ENCODE measurements at regions not wholly inside any gene's neighbourhood (a gene's known extent, or its start where the extent isn't known, plus 50 kb on each side); places are given as distances from the start of the nearest gene placed in this dataset.

- no peak for DNase-seq (ENCODE audit: low spot score)
These were observed 52.5 kb upstream of the NEDD4L start for GRCh38 chr18:57991552-57991951.

GRCh38 chr18:57989536-57989935 is 54.5 kb upstream of the NEDD4L start:
- no peak for DNase-seq (ENCODE audit: low spot score)

GRCh38 chr18:57984490-57985115 is 59.4 kb upstream of the NEDD4L start:
- DNase-seq (ENCODE audit: low spot score): no peak

GRCh38 chr18:57983965-57984364 is 60.1 kb upstream of the NEDD4L start:
- no peak for DNase-seq (ENCODE audit: low spot score)

GRCh38 chr18:57983472-57983871 is 60.6 kb upstream of the NEDD4L start:
- DNase-seq (ENCODE audit: low spot score): peak; percentile 15

- no peak for DNase-seq (ENCODE audit: low spot score)
These were observed 61.5 kb upstream of the NEDD4L start for GRCh38 chr18:57982372-57983021.

GRCh38 chr18:57981308-57982028 is 62.6 kb upstream of the NEDD4L start:
- DNase-seq (ENCODE audit: low spot score): no peak

GRCh38 chr18:57980573-57981307 is 63.3 kb upstream of the NEDD4L start:
- DNase-seq (ENCODE audit: low spot score): no peak

GRCh38 chr18:57976230-57976773 is 67.7 kb upstream of the NEDD4L start:
- DNase-seq (ENCODE audit: low spot score): no peak

GRCh38 chr18:57975805-57976204 is 68.2 kb upstream of the NEDD4L start:
- DNase-seq (ENCODE audit: low spot score): no peak

GRCh38 chr18:57974585-57975265 is 69.3 kb upstream of the NEDD4L start:
- no peak for DNase-seq (ENCODE audit: low spot score)

GRCh38 chr18:57973889-57974288 is 70.1 kb upstream of the NEDD4L start:
- DNase-seq (ENCODE audit: low spot score): no peak

- DNase-seq (ENCODE audit: low spot score): no peak
These were observed 73.5 kb upstream of the NEDD4L start for GRCh38 chr18:57970356-57971095.

- DNase-seq (ENCODE audit: low spot score): no peak
These were observed 74.2 kb upstream of the NEDD4L start for GRCh38 chr18:57969824-57970223.

- no peak for DNase-seq (ENCODE audit: low spot score)
These were observed 78.8 kb upstream of the NEDD4L start for GRCh38 chr18:57965246-57965645.

- peak; percentile 24 for DNase-seq (ENCODE audit: low spot score)
These were observed 82.0 kb upstream of the NEDD4L start for GRCh38 chr18:57961876-57962505.

- no peak for DNase-seq (ENCODE audit: low spot score)
These were observed 82.6 kb upstream of the NEDD4L start for GRCh38 chr18:57961411-57961810.

- DNase-seq (ENCODE audit: low spot score): peak; percentile 56
These were observed 84.7 kb upstream of the NEDD4L start for GRCh38 chr18:57959278-57959677.

- no peak for DNase-seq (ENCODE audit: low spot score)
These were observed 86.8 kb upstream of the NEDD4L start for GRCh38 chr18:57957210-57957609.

GRCh38 chr18:57956491-57956890 is 87.5 kb upstream of the NEDD4L start:
- DNase-seq (ENCODE audit: low spot score): no peak

GRCh38 chr18:57954935-57955334 is 89.1 kb upstream of the NEDD4L start:
- no peak for DNase-seq (ENCODE audit: low spot score)

Data from GM03348 (cell line).